Neutrophil (primary cell): ENCODE measurements at regions not wholly inside any gene's neighbourhood (a gene's known extent, or its start where the extent isn't known, plus 50 kb on each side); places are given as distances from the start of the nearest gene placed in this dataset.

Experiments
- H3K27ac ChIP-seq: fragments of 200-600 bp; sonication (generic); 2 replicates; pipeline ENCODE4 v1.5.1; 2016; ENCODE audit warnings: mild to moderate bottlenecking, moderate library complexity
- H3K27me3 ChIP-seq: fragments of 200-600 bp; sonication (generic); 2 replicates; pipeline ENCODE4 v1.6.0; 2016; ENCODE audit warnings: mild to moderate bottlenecking
- H3K36me3 ChIP-seq: fragments of 200-600 bp; sonication (generic); 2 replicates; pipeline ENCODE4 v1.5.1; 2017
- H3K4me1 ChIP-seq, 2 experiments: fragments of 200-600 bp in 1 of 2; sonication (generic) in 1 of 2; 1 replicate in 1 of 2; 2 replicates in 1 of 2; pipeline versions ENCODE4 v1.5.1 to v1.6.1; 2013 to 2016; ENCODE audit warnings: low read depth in 1 of 2, low read length in 1 of 2, mild to moderate bottlenecking in 1 of 2, moderate library complexity in 1 of 2; ENCODE audit not compliant: control insufficient read depth in 1 of 2, insufficient read depth in 1 of 2
- H3K4me3 ChIP-seq, 2 experiments: fragments of 200-600 bp in 1 of 2; sonication (generic) in 1 of 2; 1 replicate in 1 of 2; 2 replicates in 1 of 2; pipeline ENCODE4 v1.5.1; 2013 to 2016; ENCODE audit warnings: low read depth in 1 of 2, low read length in 1 of 2, mild to moderate bottlenecking in 1 of 2, moderate library complexity in 1 of 2
- H3K9me3 ChIP-seq: fragments of 200-600 bp; sonication (generic); 2 replicates; pipeline ENCODE4 v1.5.1; 2016
- TF ChIP-seq, protein P1 (sequence below): fragments of 200-600 bp; sonication (generic); IDR thresholded peaks from 2 replicates; pipeline ENCODE4 v1.5.1; 2016; ENCODE audit warnings: antibody characterized with exemption

DNA sequence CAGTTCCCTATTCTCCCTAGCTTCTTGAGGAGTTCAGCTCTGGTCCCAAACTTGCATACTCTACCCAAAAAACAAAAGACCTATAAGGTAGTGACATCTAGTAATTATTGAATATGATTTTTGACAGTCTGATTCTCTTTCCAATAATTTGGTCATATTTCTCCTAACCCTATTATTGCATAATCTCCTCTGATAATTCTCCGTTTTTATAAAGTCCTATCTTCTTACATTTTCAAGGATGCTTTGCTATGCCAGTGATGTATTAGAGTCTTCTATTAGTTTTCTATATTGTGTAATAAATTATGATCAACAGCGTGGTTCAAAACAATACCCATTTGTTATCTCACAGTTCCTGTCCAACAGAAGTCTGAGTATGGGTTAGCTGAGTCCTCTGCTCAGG, 426.3 kb downstream of the BCL11A start:
- TF ChIP-seq, protein P1, sequence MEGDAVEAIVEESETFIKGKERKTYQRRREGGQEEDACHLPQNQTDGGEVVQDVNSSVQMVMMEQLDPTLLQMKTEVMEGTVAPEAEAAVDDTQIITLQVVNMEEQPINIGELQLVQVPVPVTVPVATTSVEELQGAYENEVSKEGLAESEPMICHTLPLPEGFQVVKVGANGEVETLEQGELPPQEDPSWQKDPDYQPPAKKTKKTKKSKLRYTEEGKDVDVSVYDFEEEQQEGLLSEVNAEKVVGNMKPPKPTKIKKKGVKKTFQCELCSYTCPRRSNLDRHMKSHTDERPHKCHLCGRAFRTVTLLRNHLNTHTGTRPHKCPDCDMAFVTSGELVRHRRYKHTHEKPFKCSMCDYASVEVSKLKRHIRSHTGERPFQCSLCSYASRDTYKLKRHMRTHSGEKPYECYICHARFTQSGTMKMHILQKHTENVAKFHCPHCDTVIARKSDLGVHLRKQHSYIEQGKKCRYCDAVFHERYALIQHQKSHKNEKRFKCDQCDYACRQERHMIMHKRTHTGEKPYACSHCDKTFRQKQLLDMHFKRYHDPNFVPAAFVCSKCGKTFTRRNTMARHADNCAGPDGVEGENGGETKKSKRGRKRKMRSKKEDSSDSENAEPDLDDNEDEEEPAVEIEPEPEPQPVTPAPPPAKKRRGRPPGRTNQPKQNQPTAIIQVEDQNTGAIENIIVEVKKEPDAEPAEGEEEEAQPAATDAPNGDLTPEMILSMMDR, result no peak
- Histone ChIP-seq H3K27me3 (no peaks in the 10 kb centered on the region), H3K27ac (no peak overlapping the region), H3K36me3 (no peaks in the 10 kb centered on the region), H3K4me1 (no peaks in the 10 kb centered on the region), H3K4me3 (no peak overlapping the region), H3K9me3 (no peaks in the 10 kb centered on the region)

DNA sequence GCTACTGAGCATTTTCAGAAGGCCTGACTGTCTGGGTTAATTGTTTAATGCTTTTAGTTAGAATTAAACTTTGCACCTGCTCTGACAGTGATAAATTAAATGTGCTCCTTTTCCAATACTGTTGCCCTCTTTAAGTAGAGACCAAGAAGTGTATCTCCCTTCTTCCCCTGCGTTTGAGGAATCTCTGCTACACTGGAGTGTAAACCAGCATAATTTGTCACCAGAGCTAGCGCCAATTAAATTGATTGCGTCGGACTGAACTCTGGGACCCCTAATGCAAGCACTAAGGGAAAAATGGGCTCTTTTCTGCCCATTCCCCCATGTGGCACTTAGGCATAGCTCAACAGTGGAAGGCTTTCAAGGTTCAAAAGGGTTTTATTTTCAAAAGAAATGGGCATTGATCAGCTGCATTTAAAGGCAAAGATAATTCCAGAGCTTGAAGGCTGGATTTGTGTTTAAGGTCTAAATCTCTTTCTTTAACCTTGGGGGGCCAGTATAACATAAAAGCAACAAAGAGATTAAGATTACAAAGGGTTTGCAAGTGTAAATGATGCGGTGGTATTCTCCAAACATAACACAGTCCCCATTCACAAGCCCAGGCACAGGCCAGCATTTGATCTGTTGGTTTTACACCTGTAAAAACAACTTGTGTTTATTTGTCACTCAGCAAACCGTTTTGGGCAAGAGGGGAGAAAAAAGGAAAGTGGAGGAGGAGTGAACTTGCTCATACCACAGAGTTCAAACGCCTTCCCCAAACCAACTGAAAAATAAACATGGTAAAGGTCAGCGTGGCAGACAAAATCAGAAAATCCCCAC, 427.6 kb downstream of the BCL11A start:
- Histone ChIP-seq H3K27me3 (no peaks in the 10 kb centered on the region), H3K9me3 (no peaks in the 10 kb centered on the region), H3K36me3 (no peaks in the 10 kb centered on the region), H3K4me3 (no peak overlapping the region), H3K4me1 (no peaks in the 10 kb centered on the region), H3K27ac (no peak overlapping the region)
- TF ChIP-seq, protein P1, result no peak

DNA sequence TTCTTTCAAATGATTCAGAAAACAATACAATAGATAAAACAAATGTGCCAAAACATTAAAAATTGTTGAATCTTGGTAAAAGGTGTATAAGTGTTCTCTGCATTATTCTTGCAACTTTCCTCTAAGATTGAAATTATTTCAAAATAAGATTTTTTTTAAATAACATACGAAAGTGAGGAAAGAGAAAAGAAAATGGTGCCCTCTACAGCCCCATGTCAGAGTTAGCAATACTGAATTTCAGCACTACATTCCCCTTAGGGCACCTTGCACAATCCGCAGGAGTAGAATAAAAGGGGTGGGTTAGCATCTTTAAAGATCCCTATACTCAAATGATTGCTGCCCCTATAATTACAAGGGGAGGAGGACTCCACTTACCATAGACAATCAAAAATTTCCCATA, 433.7 kb downstream of the BCL11A start:
- H3K4me1 ChIP-seq, result no peaks in the 10 kb centered on the region
- no peaks in the 10 kb centered on the region for H3K27me3 ChIP-seq

DNA sequence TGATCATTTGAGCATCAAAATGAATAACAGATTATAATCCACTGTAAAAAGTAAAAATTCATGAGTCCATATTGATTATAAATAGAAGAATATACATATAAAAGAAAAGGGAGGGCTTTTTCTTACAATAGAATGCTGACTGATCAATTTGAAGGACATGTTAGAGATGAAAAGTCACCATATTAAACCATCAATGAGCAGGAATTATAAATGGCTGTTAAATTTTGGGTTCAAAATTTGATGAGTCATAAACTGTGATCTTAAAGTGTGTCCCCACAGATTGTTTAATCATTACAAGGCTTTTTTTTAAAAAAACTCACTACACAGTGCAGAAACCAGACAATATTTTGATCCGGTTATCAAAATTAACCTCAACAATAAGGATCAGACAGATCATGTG, 434.5 kb downstream of the BCL11A start:
- Histone ChIP-seq H3K4me1 (no peaks in the 10 kb centered on the region), H3K36me3 (no peaks in the 10 kb centered on the region), H3K27me3 (no peaks in the 10 kb centered on the region), H3K4me3 (no peak overlapping the region), H3K9me3 (no peaks in the 10 kb centered on the region), H3K27ac (no peak overlapping the region)
- TF ChIP-seq, protein P1, result no peak

More for the DNA sequence above, 433.7 kb downstream of the BCL11A start:
- Histone ChIP-seq H3K27ac (no peak overlapping the region), H3K36me3 (no peaks in the 10 kb centered on the region), H3K9me3 (no peaks in the 10 kb centered on the region), H3K4me3 (no peak overlapping the region)
- TF ChIP-seq, protein P1, result no peak

DNA sequence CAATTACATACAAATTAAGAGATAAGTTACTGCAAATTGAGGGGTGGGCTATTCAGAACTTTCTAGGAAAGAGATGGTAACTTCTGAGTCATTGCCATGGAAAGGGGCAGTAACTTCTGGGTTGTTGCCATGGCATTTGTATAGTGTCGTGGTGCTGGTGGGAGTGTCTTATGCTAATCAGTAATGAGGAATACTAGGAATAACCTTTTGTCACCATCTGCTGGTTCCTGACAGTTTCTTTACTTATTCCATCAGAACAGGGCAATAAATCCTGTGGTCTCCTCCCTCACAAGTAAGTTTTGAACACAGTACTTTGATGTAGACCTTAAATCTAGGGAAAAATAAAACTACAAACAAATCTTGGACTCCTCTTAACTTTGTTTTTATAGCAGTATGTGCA, 435.4 kb downstream of the BCL11A start:
- H3K27ac ChIP-seq, result no peak overlapping the region
- H3K9me3 ChIP-seq, result no peaks in the 10 kb centered on the region
- no peaks in the 10 kb centered on the region for H3K36me3 ChIP-seq
- H3K27me3 ChIP-seq, result no peaks in the 10 kb centered on the region
- H3K4me3 ChIP-seq, result no peak overlapping the region
- no peaks in the 10 kb centered on the region for H3K4me1 ChIP-seq
- TF ChIP-seq, protein P1, result no peak
